GM13977 (cell line): ENCODE measurements at regions not wholly inside any gene's neighbourhood (a gene's known extent, or its start where the extent isn't known, plus 50 kb on each side); places are given as distances from the start of the nearest gene placed in this dataset.

ENCODE experiments used
- DNase-seq: peaks from one replicate; pipeline ENCODE4 v3.0.0; 2012; ENCODE audit warnings: low spot score
- in situ Hi-C: fragments of 300-500 bp; cut with MboI; formaldehyde crosslinking; loops from one replicate; pipeline ENCODE4 v1.12.0; 2022; ENCODE audit warnings: low sequenced_read_pairs, low pct_unique_long_range_greater_than_20kb, mixed read lengths, inconsistent platforms; ENCODE audit not compliant: unreplicated experiment
- TF ChIP-seq, protein P1 (sequence below): IDR thresholded peaks from 2 replicates; pipeline ENCODE4 v1.5.1; 2012; ENCODE audit warnings: mild to moderate bottlenecking, control low read depth; ENCODE audit not compliant: insufficient read depth; ENCODE audit errors: extremely low read depth, missing control alignments

DNA sequence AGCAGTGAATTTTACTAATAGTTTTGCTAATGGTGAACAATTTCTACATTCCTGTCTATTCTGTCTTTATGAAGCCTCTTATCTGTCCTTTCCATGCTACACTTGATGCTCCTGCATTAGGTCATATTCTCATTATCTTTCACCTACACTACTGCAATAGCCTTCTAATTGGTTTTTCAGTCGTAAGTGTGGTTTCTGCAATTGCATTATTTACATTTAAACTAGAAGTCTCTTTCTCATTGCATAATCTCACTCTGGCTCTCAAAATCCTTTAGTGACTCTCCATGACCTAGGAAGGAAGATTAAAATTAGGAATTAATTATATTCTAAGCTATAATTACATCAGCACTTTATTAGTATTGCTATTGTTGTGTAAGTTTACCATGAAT is 686.5 kb downstream of the IGSF11 start:
- TF ChIP-seq, protein P1, sequence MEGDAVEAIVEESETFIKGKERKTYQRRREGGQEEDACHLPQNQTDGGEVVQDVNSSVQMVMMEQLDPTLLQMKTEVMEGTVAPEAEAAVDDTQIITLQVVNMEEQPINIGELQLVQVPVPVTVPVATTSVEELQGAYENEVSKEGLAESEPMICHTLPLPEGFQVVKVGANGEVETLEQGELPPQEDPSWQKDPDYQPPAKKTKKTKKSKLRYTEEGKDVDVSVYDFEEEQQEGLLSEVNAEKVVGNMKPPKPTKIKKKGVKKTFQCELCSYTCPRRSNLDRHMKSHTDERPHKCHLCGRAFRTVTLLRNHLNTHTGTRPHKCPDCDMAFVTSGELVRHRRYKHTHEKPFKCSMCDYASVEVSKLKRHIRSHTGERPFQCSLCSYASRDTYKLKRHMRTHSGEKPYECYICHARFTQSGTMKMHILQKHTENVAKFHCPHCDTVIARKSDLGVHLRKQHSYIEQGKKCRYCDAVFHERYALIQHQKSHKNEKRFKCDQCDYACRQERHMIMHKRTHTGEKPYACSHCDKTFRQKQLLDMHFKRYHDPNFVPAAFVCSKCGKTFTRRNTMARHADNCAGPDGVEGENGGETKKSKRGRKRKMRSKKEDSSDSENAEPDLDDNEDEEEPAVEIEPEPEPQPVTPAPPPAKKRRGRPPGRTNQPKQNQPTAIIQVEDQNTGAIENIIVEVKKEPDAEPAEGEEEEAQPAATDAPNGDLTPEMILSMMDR, result no peak
- in situ Hi-C loops, result no loop called here
- no peak for DNase-seq

GRCh38 chr3:118354556-118354955 is 680.1 kb downstream of the IGSF11 start:
- in situ Hi-C loops, result no loop called here
- no peak for DNase-seq
- TF ChIP-seq, protein P1, result no peak

DNA sequence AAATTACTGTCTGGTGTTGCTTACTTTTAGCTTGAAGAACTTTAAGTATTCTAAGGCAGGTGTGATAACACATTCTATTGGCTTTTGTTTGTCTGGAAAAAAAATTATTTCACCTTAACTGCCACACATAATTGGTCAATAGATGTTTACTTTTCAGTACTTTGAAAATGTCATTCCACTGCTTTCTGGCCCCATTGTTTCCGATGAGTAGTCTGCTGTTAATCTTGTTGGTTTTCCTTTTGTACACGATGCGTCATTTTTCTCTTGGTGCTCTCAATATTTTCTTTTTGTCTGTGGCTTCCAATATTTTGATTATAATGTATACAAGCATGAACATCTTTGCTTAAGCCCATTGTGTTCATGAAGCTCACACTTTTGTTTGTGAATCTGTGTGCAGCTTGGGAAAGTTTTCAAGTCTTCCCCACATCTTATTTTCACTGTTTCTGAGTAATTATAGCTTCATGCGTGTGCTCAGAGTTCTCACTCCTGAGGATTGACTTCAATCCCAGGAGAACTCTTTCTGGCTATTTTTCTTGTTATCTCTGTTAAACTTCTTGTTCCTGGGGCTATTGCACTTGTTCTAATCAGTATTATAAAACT is 664.7 kb downstream of the IGSF11 start:
- in situ Hi-C loops, result no loop called here
- DNase-seq, result no peak
- TF ChIP-seq, protein P1, result no peak

- in situ Hi-C loops, result no loop called here
- TF ChIP-seq, protein P1, result no peak
- DNase-seq, result no peak
Measured at GRCh38 chr3:118380576-118380975, 654.1 kb downstream of the IGSF11 start.

- in situ Hi-C loops, result no loop called here
- TF ChIP-seq, protein P1, result no peak
- no peak for DNase-seq
Measured at GRCh38 chr3:118396491-118396890, 638.2 kb downstream of the IGSF11 start.

- DNase-seq, result no peak
- TF ChIP-seq, protein P1, result no peak
- in situ Hi-C loops, result no loop called here
Measured at GRCh38 chr3:118400086-118400485, 634.6 kb downstream of the IGSF11 start.

- in situ Hi-C loops, result no loop called here
- TF ChIP-seq, protein P1, result no peak
- DNase-seq, result no peak
Measured at GRCh38 chr3:118400886-118401285, 633.8 kb downstream of the IGSF11 start.
